ENCODE measurements at regions not wholly inside any gene's neighbourhood (a gene's known extent, or its start where the extent isn't known, plus 50 kb on each side); places are given as distances from the start of the nearest gene placed in this dataset.

DNA sequence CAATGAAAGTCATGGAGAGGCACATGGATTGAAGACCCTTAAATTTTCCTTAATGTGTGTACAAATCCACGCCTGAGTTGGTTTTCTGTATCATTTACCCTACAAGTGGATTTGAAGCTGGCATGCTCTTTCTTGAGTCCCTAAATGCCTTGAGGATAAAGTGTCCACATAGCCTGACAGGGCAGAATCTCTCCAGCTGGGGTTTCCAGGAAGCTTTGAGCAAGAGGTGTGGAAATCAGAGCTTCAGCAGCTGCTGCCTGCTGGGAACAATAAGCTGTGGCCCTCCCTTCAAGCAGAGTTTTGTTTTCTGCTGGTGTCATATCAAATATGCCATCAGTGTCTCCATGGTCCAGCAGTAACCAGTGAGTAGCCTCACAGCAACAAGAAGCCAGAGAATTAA is 120.3 kb upstream of the SERTM1 start:
- ATAC-seq (ENCODE audit: low read depth) (no peak), DNase-seq (no peak)
- intact Hi-C loops (cut with micrococcal nuclease): no loop called here
- TF ChIP-seq, protein P1, sequence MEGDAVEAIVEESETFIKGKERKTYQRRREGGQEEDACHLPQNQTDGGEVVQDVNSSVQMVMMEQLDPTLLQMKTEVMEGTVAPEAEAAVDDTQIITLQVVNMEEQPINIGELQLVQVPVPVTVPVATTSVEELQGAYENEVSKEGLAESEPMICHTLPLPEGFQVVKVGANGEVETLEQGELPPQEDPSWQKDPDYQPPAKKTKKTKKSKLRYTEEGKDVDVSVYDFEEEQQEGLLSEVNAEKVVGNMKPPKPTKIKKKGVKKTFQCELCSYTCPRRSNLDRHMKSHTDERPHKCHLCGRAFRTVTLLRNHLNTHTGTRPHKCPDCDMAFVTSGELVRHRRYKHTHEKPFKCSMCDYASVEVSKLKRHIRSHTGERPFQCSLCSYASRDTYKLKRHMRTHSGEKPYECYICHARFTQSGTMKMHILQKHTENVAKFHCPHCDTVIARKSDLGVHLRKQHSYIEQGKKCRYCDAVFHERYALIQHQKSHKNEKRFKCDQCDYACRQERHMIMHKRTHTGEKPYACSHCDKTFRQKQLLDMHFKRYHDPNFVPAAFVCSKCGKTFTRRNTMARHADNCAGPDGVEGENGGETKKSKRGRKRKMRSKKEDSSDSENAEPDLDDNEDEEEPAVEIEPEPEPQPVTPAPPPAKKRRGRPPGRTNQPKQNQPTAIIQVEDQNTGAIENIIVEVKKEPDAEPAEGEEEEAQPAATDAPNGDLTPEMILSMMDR (IDR thresholded peaks at IDR 0.05): no peak
- no peak for TF ChIP-seq EZH2 (IDR thresholded peaks at IDR 0.05; ENCODE audit: borderline replicate concordance, insufficient read depth, low read depth, low read length, poor library complexity, severe bottlenecking)
- no CpG with 5 or more reads among the region's 1 CpG for WGBS (ENCODE audit: insufficient coverage)
- H3K79me2 ChIP-seq (ENCODE audit: control insufficient read depth, insufficient read depth, low read length): no peaks in the 10 kb centered on the region
- no peaks in the 10 kb centered on the region for H4K20me1 ChIP-seq (ENCODE audit: control insufficient read depth, insufficient read depth, low read length, poor library complexity, severe bottlenecking)
- no peak overlapping the region for H3K4me3 Mint-ChIP-seq
- no peaks in the 10 kb centered on the region for H3K9me3 Mint-ChIP-seq (ENCODE audit: insufficient read depth)
- no peaks in the 10 kb centered on the region for H3K27me3 Mint-ChIP-seq
- no peak overlapping the region for H3K27ac ChIP-seq (ENCODE audit: low read length in 2 of 2)
- H3K27ac Mint-ChIP-seq: no peak overlapping the region
- ChIA-PET POLR2A (no interaction called here), CTCF (no interaction called here)
- H3K27me3 ChIP-seq (replicated peaks in 1 of 4; ENCODE audit: control extremely low read depth in 1 of 4, control insufficient read depth in 3 of 4, insufficient read depth in 4 of 4, low read length in 3 of 4): no peaks in the 10 kb centered on the region
- H3K9ac ChIP-seq (ENCODE audit: low read length): no peak overlapping the region
- no peaks in the 10 kb centered on the region for H3K9me3 ChIP-seq (ENCODE audit: control extremely low read depth in 1 of 3, control insufficient read depth in 2 of 3, insufficient read depth in 1 of 3, low read length in 2 of 3)
- H3K4me1 ChIP-seq (ENCODE audit: control insufficient read depth in 2 of 2, insufficient read depth in 2 of 2, low read length in 2 of 2): peaks cover 29 to 35% of the 10 kb centered on the region in 2 donors
- no peaks in the 10 kb centered on the region for H3K36me3 ChIP-seq (replicated peaks in 1 of 2; ENCODE audit: control extremely low read depth in 1 of 2, control insufficient read depth in 1 of 2, extremely low read depth in 1 of 2, insufficient read depth in 2 of 2, low read length in 1 of 2)
- no peak overlapping the region for H3K4me3 ChIP-seq (ENCODE audit: control extremely low read depth in 1 of 5, extremely low read depth in 1 of 5, insufficient read depth in 1 of 5, low read depth in 2 of 5, low read length in 4 of 5)
- H3K4me2 ChIP-seq (replicated peaks; ENCODE audit: low read depth, low read length, poor library complexity, severe bottlenecking): no peak overlapping the region
- H2AFZ ChIP-seq (ENCODE audit: insufficient read depth, low read depth, low read length, poor library complexity, severe bottlenecking): no peak overlapping the region
- H3K4me1 Mint-ChIP-seq: peaks cover 56% of the 10 kb centered on the region

DNA sequence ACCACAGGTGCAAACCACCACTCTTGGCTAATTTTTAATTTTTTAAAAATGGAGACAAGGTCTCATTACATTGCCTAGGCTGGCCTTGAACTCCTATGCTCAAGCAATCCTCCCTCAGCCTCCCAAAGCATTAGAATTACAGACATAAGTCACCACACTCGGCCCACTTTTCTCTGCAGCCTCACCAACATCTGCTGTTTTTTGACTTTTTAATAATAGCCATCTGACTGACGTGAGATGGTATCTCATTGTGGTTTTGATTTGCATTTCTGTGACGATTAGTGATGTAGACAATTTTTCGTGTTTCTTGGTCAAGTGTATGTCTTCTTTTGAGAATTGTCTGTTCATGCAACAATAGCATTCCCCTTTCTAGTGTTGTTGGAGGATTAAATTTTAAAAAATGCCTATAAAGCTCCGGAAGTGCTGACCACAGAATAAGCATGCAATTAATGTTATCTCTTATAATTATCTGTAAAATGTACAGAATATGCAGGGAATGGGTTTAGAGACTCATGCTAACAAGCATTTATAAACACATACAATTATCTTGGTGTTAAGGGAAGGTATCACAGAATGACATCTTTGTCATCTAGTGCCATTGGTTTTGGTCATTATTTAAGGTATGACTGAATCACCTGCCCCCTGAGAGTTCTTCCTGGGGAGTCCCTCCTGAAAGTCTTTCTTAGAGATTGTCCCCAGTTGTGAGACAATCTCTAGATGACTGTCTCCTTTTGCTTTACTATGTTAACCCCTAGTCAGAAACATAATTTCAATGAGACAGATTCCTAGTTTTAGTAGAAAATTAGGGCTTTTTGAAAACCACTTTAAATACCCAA is 118.5 kb upstream of the SERTM1 start:
- H3K27ac Mint-ChIP-seq: peak overlapping the region; percentile 2
- no peak overlapping the region for H3K4me3 Mint-ChIP-seq

More for the DNA sequence above, 118.5 kb upstream of the SERTM1 start:
- ATAC-seq (ENCODE audit: low read depth) (peak; percentile 61), DNase-seq (peak; percentile 7)
- TF ChIP-seq, protein P1 (IDR thresholded peaks at IDR 0.05): no peak
- TF ChIP-seq EZH2 (IDR thresholded peaks at IDR 0.05; ENCODE audit: borderline replicate concordance, insufficient read depth, low read depth, low read length, poor library complexity, severe bottlenecking): no peak
- Histone ChIP-seq H3K9me3 (ENCODE audit: control extremely low read depth in 1 of 3, control insufficient read depth in 2 of 3, insufficient read depth in 1 of 3, low read length in 2 of 3) (no peaks in the 10 kb centered on the region), H3K4me1 (ENCODE audit: control insufficient read depth in 2 of 2, insufficient read depth in 2 of 2, low read length in 2 of 2) (peaks cover 20 to 21% of the 10 kb centered on the region in 2 donors), H3K4me3 (ENCODE audit: control extremely low read depth in 1 of 5, extremely low read depth in 1 of 5, insufficient read depth in 1 of 5, low read depth in 2 of 5, low read length in 4 of 5) (no peak overlapping the region), H3K9ac (ENCODE audit: low read length) (no peak overlapping the region), H4K20me1 (ENCODE audit: control insufficient read depth, insufficient read depth, low read length, poor library complexity, severe bottlenecking) (no peaks in the 10 kb centered on the region), H3K79me2 (ENCODE audit: control insufficient read depth, insufficient read depth, low read length) (no peaks in the 10 kb centered on the region), H3K27me3 (replicated peaks in 1 of 4; ENCODE audit: control extremely low read depth in 1 of 4, control insufficient read depth in 3 of 4, insufficient read depth in 4 of 4, low read length in 3 of 4) (no peaks in the 10 kb centered on the region), H3K27ac (ENCODE audit: low read length in 2 of 2) (no peak overlapping the region), H3K4me2 (replicated peaks; ENCODE audit: low read depth, low read length, poor library complexity, severe bottlenecking) (no peak overlapping the region), H2AFZ (ENCODE audit: insufficient read depth, low read depth, low read length, poor library complexity, severe bottlenecking) (no peak overlapping the region), H3K36me3 (replicated peaks in 1 of 2; ENCODE audit: control extremely low read depth in 1 of 2, control insufficient read depth in 1 of 2, extremely low read depth in 1 of 2, insufficient read depth in 2 of 2, low read length in 1 of 2) (no peaks in the 10 kb centered on the region)
- H3K9me3 Mint-ChIP-seq (ENCODE audit: insufficient read depth): no peaks in the 10 kb centered on the region
- H3K27me3 Mint-ChIP-seq: no peaks in the 10 kb centered on the region
- intact Hi-C loops (cut with micrococcal nuclease): no loop called here
- ChIA-PET POLR2A (no interaction called here), CTCF (no interaction called here)
- peaks cover 40% of the 10 kb centered on the region for H3K4me1 Mint-ChIP-seq
- no CpG with 5 or more reads among the region's 5 CpGs for WGBS (ENCODE audit: insufficient coverage)

Data from B cell (primary cell).